GM21367 (cell line): ENCODE measurements at regions not wholly inside any gene's neighbourhood (a gene's known extent, or its start where the extent isn't known, plus 50 kb on each side); places are given as distances from the start of the nearest gene placed in this dataset.

ENCODE experiments used
- ATAC-seq: cut with Tn5 transposase; IDR thresholded peaks from one replicate; pipeline ENCODE4 v1.9.1; 2021; ENCODE audit not compliant: unreplicated experiment

- no peak for ATAC-seq
These were observed 62.7 kb downstream of the NPTX2 start for GRCh38 chr7:98679741-98680140.

GRCh38 chr7:98681511-98681910, 64.4 kb downstream of the NPTX2 start:
- ATAC-seq = no peak

- no peak for ATAC-seq
These were observed 64.9 kb downstream of the NPTX2 start for GRCh38 chr7:98681951-98682350.

- ATAC-seq = no peak
These were observed 66.4 kb downstream of the NPTX2 start for GRCh38 chr7:98683514-98683913.

GRCh38 chr7:98685541-98685940, 68.5 kb downstream of the NPTX2 start:
- ATAC-seq = no peak

- ATAC-seq = no peak
These were observed 69.5 kb downstream of the NPTX2 start for GRCh38 chr7:98686466-98687080.

GRCh38 chr7:98687111-98687751, 70.1 kb downstream of the NPTX2 start:
- ATAC-seq = no peak

GRCh38 chr7:98691619-98692018, 74.5 kb downstream of the NPTX2 start:
- ATAC-seq = no peak

- no peak for ATAC-seq
These were observed 80.0 kb downstream of the NPTX2 start for GRCh38 chr7:98697083-98697482.

- no peak for ATAC-seq
These were observed 80.6 kb downstream of the NPTX2 start for GRCh38 chr7:98697485-98698240.

GRCh38 chr7:98698976-98699375, 81.9 kb downstream of the NPTX2 start:
- no peak for ATAC-seq

- no peak for ATAC-seq
These were observed 83.4 kb downstream of the NPTX2 start for GRCh38 chr7:98700533-98700932.

GRCh38 chr7:98701372-98701771, 84.3 kb downstream of the NPTX2 start:
- ATAC-seq = no peak

GRCh38 chr7:98702021-98702420, 84.9 kb downstream of the NPTX2 start:
- ATAC-seq = no peak

- ATAC-seq = no peak
These were observed 86.8 kb downstream of the NPTX2 start for GRCh38 chr7:98703916-98704315.

GRCh38 chr7:98705626-98706025, 88.5 kb downstream of the NPTX2 start:
- ATAC-seq = no peak

GRCh38 chr7:98707076-98707475, 90.0 kb downstream of the NPTX2 start:
- no peak for ATAC-seq

GRCh38 chr7:98711945-98712344, 94.9 kb downstream of the NPTX2 start:
- ATAC-seq = no peak

- ATAC-seq = no peak
These were observed 96.2 kb downstream of the NPTX2 start for GRCh38 chr7:98713165-98713810.

GRCh38 chr7:98719396-98719795, 102.3 kb downstream of the NPTX2 start:
- ATAC-seq = no peak

GRCh38 chr7:98722402-98722801, 105.3 kb downstream of the NPTX2 start:
- no peak for ATAC-seq

GRCh38 chr7:98724591-98724990, 107.5 kb downstream of the NPTX2 start:
- no peak for ATAC-seq
